ENCODE measurements at regions not wholly inside any gene's neighbourhood (a gene's known extent, or its start where the extent isn't known, plus 50 kb on each side); places are given as distances from the start of the nearest gene placed in this dataset.

DNA sequence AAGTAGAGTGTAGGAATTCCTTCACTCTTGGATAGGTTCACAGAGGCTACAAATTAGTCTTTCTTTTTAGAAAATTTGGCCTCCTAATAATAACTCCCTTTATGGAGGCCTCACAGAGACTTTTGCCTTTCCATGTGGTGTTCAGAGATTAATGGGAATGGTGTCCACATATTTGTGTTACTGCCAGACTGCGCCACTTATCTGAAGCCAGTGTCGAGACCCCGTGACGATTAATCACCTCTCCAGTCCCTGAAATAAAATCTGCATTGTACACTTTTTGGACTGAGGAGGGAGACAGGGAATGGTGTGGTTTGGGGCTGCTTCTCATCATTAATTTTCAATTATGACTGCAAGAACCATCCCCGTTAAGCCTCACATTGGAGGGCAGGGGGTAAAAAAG lies 980.5 kb downstream of the FLRT2 start:
- H4K20me1 ChIP-seq (ENCODE audit: insufficient read depth, poor library complexity, severe bottlenecking) = no peaks in the 10 kb centered on the region
- no peaks in the 10 kb centered on the region for H3K36me3 ChIP-seq (replicated peaks; ENCODE audit: insufficient read depth, low read depth)
- no peaks in the 10 kb centered on the region for H3K9me3 ChIP-seq (ENCODE audit: low read depth)
- no peak overlapping the region for H3K4me3 ChIP-seq
- no peaks in the 10 kb centered on the region for H3K4me1 ChIP-seq (ENCODE audit: insufficient read depth)
- H3K27me3 ChIP-seq = no peaks in the 10 kb centered on the region
- H3K4me2 ChIP-seq = no peak overlapping the region
- no peak for DNase-seq (ENCODE audit: low spot score)
- no peaks in the 10 kb centered on the region for H3K79me2 ChIP-seq
- H2AFZ ChIP-seq = no peak overlapping the region
- 87% methylated on average over 5 of the region's 5 CpGs for WGBS (ENCODE audit: low lambda C conversion rate, missing lambda C conversion rate)
- no peak overlapping the region for H3K27ac ChIP-seq
- H3K9me2 ChIP-seq (replicated peaks; ENCODE audit: insufficient read depth) = no peaks in the 10 kb centered on the region
- TF ChIP-seq EZH2 (IDR thresholded peaks at IDR 0.05; ENCODE audit: borderline replicate concordance) = no peak
- TF ChIP-seq, protein P1, sequence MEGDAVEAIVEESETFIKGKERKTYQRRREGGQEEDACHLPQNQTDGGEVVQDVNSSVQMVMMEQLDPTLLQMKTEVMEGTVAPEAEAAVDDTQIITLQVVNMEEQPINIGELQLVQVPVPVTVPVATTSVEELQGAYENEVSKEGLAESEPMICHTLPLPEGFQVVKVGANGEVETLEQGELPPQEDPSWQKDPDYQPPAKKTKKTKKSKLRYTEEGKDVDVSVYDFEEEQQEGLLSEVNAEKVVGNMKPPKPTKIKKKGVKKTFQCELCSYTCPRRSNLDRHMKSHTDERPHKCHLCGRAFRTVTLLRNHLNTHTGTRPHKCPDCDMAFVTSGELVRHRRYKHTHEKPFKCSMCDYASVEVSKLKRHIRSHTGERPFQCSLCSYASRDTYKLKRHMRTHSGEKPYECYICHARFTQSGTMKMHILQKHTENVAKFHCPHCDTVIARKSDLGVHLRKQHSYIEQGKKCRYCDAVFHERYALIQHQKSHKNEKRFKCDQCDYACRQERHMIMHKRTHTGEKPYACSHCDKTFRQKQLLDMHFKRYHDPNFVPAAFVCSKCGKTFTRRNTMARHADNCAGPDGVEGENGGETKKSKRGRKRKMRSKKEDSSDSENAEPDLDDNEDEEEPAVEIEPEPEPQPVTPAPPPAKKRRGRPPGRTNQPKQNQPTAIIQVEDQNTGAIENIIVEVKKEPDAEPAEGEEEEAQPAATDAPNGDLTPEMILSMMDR (IDR thresholded peaks at IDR 0.05; ENCODE audit: poor library complexity) = no peak
- TF ChIP-seq EZH2phosphoT487 (IDR thresholded peaks at IDR 0.05; ENCODE audit: low read depth, severe bottlenecking, unreplicated experiment) = no peak

DNA sequence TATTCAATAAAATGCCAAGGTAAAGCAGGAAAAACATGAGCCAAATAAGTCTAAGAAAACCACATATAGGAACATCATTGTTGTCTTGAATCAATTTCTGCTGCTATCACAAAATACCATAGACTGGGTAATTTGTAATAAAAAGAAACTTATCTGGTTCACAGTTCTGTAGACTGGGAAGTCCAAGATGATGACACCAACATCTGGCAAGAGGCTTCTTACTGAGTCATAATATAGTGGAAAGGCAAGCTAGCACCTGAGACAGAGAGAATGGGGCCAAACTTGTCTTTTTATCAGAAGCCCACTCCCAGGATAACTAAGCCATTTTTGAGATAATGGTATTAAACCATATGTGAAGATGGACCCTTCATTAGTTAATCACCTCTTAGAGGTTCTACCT lies 975.9 kb downstream of the FLRT2 start:
- H3K4me2 ChIP-seq = no peak overlapping the region
- no peaks in the 10 kb centered on the region for H3K9me3 ChIP-seq (ENCODE audit: low read depth)
- no peaks in the 10 kb centered on the region for H3K79me2 ChIP-seq
- H3K9me2 ChIP-seq (replicated peaks; ENCODE audit: insufficient read depth) = no peaks in the 10 kb centered on the region
- no peaks in the 10 kb centered on the region for H4K20me1 ChIP-seq (ENCODE audit: insufficient read depth, poor library complexity, severe bottlenecking)
- no peak overlapping the region for H2AFZ ChIP-seq
- H3K4me3 ChIP-seq = no peak overlapping the region
- H3K36me3 ChIP-seq (replicated peaks; ENCODE audit: insufficient read depth, low read depth) = no peaks in the 10 kb centered on the region
- TF ChIP-seq EZH2phosphoT487 (IDR thresholded peaks at IDR 0.05; ENCODE audit: low read depth, severe bottlenecking, unreplicated experiment) = no peak
- TF ChIP-seq, protein P1 (IDR thresholded peaks at IDR 0.05; ENCODE audit: poor library complexity) = no peak
- no peak for TF ChIP-seq EZH2 (IDR thresholded peaks at IDR 0.05; ENCODE audit: borderline replicate concordance)
- no peak overlapping the region for H3K27ac ChIP-seq
- no peaks in the 10 kb centered on the region for H3K27me3 ChIP-seq
- DNase-seq (ENCODE audit: low spot score) = no peak
- no peaks in the 10 kb centered on the region for H3K4me1 ChIP-seq (ENCODE audit: insufficient read depth)

DNA sequence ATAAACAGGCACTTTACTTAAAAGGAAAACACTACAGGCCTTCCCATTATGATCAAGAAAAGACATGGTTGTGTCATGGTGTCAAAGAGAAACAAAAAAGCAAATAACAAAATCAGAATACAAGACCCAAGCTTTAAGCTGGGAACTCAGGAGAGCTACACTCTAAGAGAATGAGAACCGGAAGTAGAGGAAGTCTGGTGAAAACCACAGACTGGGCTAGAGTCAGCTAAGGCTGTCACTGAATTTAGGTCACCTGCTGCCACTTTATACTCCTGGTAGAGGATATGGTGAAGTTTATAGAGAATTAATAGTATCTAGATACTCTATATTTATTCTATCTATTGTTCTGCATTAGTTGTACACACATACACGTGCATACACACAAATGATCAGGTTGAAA lies 971.7 kb downstream of the FLRT2 start:
- Histone ChIP-seq H3K79me2 (no peaks in the 10 kb centered on the region), H3K4me2 (no peak overlapping the region), H3K4me3 (no peak overlapping the region), H4K20me1 (ENCODE audit: insufficient read depth, poor library complexity, severe bottlenecking) (no peaks in the 10 kb centered on the region), H3K9me3 (ENCODE audit: low read depth) (no peaks in the 10 kb centered on the region), H3K27me3 (no peaks in the 10 kb centered on the region), H3K4me1 (ENCODE audit: insufficient read depth) (no peaks in the 10 kb centered on the region), H2AFZ (no peak overlapping the region), H3K9me2 (replicated peaks; ENCODE audit: insufficient read depth) (no peaks in the 10 kb centered on the region), H3K36me3 (replicated peaks; ENCODE audit: insufficient read depth, low read depth) (no peaks in the 10 kb centered on the region), H3K27ac (no peak overlapping the region)
- 88% methylated on average over 2 of the region's 2 CpGs for WGBS (ENCODE audit: low lambda C conversion rate, missing lambda C conversion rate)
- DNase-seq (ENCODE audit: low spot score) = no peak
- TF ChIP-seq, protein P1 (IDR thresholded peaks at IDR 0.05; ENCODE audit: poor library complexity) = no peak
- TF ChIP-seq EZH2 (IDR thresholded peaks at IDR 0.05; ENCODE audit: borderline replicate concordance) (no peak), EZH2phosphoT487 (IDR thresholded peaks at IDR 0.05; ENCODE audit: low read depth, severe bottlenecking, unreplicated experiment) (no peak)

DNA sequence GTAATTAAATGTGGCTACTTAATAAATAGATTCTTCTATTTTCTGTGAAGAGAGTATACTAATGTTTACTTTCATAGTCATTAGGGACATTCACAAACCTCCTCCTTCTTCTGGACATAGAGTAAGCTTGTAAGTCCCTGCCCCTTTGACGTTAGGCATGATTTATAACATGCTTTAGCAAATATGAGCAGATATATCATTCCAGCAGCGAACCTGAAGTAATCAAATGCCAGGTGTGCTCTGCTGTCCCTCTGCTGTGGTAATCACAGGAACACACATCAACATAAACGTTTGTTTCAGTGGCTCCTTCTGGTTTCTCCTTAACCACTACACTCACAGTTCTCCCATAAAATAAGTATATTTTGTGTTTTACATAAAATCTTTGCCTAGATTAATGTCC lies 961.8 kb downstream of the FLRT2 start:
- Histone ChIP-seq H2AFZ (no peak overlapping the region), H3K36me3 (replicated peaks; ENCODE audit: insufficient read depth, low read depth) (no peaks in the 10 kb centered on the region), H3K4me2 (no peak overlapping the region), H3K9me3 (ENCODE audit: low read depth) (no peaks in the 10 kb centered on the region), H4K20me1 (ENCODE audit: insufficient read depth, poor library complexity, severe bottlenecking) (no peaks in the 10 kb centered on the region), H3K9me2 (replicated peaks; ENCODE audit: insufficient read depth) (no peaks in the 10 kb centered on the region), H3K27me3 (no peaks in the 10 kb centered on the region), H3K27ac (no peak overlapping the region), H3K4me3 (no peak overlapping the region), H3K79me2 (no peaks in the 10 kb centered on the region), H3K4me1 (ENCODE audit: insufficient read depth) (no peaks in the 10 kb centered on the region)
- 49% methylated on average over 3 of the region's 3 CpGs for WGBS (ENCODE audit: low lambda C conversion rate, missing lambda C conversion rate)
- DNase-seq (ENCODE audit: low spot score) = no peak
- TF ChIP-seq EZH2phosphoT487 (IDR thresholded peaks at IDR 0.05; ENCODE audit: low read depth, severe bottlenecking, unreplicated experiment) = no peak
- TF ChIP-seq EZH2 (IDR thresholded peaks at IDR 0.05; ENCODE audit: borderline replicate concordance) = no peak
- TF ChIP-seq, protein P1 (IDR thresholded peaks at IDR 0.05; ENCODE audit: poor library complexity) = no peak

Measured in hepatocyte (in vitro differentiated cells).